Stimulated activated CD4-positive, alpha-beta T cell treated with anti-CD3 and anti-CD28 coated beads, Interleukin-2, amount 100 ng/mL, for 48 hours (primary cell): ENCODE measurements at regions not wholly inside any gene's neighbourhood (a gene's known extent, or its start where the extent isn't known, plus 50 kb on each side); places are given as distances from the start of the nearest gene placed in this dataset.
"Not testable (repeated sequence)": the region's sequence is repeated elsewhere in the genome, so short reads cannot be mapped to it uniquely, and the experiment has no call there.

ENCODE experiments used
- DNase-seq, 2 donors: peaks; one replicate each; pipeline ENCODE4 v3.0.0-alpha.2; 2020

GRCh38 chr20:48528346-48528745, 299.5 kb downstream of the PREX1 start:
- DNase-seq: no peak

- DNase-seq: no peak
These were observed 300.0 kb downstream of the PREX1 start for GRCh38 chr20:48527771-48528170.

GRCh38 chr20:48526936-48527335, 300.9 kb downstream of the PREX1 start:
- DNase-seq: no peak

- no peak for DNase-seq
These were observed 302.4 kb downstream of the PREX1 start for GRCh38 chr20:48525400-48525799.

GRCh38 chr20:48524582-48524981, 303.2 kb downstream of the PREX1 start:
- no peak for DNase-seq

GRCh38 chr20:48523191-48523995, 304.4 kb downstream of the PREX1 start:
- DNase-seq: no peak

DNA sequence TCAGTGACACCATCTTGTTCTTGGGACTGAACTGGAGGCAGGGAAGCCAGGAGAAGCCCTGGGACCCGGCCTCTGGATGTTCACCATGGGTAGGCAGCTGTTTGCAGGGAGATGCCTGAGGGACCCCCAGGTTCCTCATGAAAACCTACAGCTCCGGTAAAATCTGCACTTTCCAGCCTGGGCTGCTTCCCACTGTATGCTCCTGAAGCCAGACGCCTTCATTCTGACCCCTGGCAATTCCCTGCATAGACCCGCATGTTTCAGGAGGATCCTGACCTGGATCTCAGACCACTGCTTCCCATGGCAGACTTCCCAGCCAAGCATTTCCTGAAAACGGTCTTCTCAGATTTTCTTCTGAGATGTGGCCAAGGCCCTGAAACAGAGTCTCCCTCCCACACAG, 306.7 kb downstream of the PREX1 start:
- DNase-seq: no peak

- not testable (repeated sequence) for DNase-seq
These were observed 311.6 kb downstream of the PREX1 start for GRCh38 chr20:48516196-48516595.

- DNase-seq: not testable (repeated sequence)
These were observed 313.2 kb downstream of the PREX1 start for GRCh38 chr20:48514577-48514976.

- DNase-seq: not testable (repeated sequence)
These were observed 315.3 kb downstream of the PREX1 start for GRCh38 chr20:48512539-48512938.

GRCh38 chr20:48505066-48505465, 322.7 kb downstream of the PREX1 start:
- not testable (repeated sequence) for DNase-seq

GRCh38 chr20:48503166-48503815, 324.5 kb downstream of the PREX1 start:
- DNase-seq: no peak

DNA sequence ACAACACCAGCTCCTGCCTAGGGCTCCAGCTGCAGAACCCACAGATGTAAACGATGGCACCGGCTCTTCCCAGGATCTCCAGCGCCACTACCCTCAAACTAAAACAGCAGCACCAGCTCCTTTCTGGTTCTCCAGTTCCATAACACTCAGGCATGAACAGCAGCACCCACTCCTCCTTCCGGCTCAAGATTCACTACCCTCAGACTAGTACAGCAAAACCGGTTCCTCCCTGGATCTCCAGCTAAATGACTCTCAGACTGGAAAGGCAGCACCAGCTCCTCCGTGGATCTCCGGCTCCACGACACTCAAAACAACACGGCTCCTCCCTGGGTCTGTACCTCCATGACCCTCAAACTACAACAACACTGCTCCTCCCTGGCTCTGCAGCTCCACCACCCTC, 325.0 kb downstream of the PREX1 start:
- no peak for DNase-seq

GRCh38 chr20:48502016-48502415, 325.8 kb downstream of the PREX1 start:
- no peak for DNase-seq

- not testable (repeated sequence) for DNase-seq
These were observed 326.9 kb downstream of the PREX1 start for GRCh38 chr20:48500900-48501299.

- not testable (repeated sequence) for DNase-seq
These were observed 328.9 kb downstream of the PREX1 start for GRCh38 chr20:48498939-48499338.

DNA sequence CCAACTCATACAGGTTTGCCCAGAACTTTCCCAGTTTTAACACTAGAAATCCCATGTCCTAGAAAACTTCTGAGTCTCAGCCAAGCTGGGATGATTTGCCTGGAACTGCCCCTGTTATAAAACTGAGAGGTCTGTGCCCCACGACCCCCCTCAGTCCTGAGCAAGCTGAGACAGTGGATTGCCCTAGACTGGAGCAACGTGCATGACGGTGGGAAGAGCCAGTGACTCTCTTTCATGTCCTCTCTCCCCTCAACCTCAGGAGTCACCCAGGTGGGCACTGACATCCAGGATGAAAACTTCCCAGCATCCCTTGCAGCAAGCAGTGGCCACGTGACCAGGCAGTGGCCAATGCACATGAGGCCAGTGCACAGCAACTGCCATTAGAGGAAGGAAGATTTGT, 329.7 kb downstream of the PREX1 start:
- DNase-seq: not testable (repeated sequence)

DNA sequence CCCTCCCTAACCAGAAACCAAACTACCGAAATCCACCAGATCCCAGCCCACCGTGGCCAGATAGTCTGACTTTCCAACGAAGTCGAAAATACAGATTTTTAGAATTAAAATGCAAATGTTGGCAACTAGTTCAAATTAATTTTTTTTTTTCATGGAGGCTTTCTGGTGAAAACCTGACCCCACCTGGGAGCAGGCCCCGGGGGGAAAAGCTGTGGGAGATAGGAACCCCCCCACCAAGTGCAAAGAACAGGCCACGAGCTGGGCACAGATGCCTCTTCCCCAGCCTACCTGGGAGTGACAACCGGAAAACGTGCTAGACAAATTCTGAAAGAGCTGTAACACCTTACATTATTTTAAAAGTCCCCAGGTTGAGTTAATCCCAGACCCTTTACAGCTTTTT, 333.8 kb downstream of the PREX1 start:
- no peak for DNase-seq

GRCh38 chr20:48493331-48493730, 334.5 kb downstream of the PREX1 start:
- not testable (repeated sequence) for DNase-seq

DNA sequence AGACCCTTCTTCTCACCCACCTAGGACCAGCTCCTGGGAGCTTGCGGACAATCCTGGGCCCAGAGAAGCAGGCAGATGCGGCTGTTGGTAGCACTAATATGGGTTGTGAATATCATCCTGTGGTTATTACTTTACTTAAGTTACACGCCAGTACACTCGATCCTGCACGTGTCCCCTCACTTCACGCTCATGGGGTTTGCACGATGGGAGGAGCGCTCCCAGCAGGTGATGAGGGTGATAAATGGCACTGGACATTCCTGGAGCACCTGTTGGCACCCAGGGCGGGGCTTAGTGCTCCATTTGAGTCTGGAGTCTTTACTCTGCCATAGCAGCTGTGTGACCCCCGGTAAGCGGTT, 335.1 kb downstream of the PREX1 start:
- DNase-seq: no peak

DNA sequence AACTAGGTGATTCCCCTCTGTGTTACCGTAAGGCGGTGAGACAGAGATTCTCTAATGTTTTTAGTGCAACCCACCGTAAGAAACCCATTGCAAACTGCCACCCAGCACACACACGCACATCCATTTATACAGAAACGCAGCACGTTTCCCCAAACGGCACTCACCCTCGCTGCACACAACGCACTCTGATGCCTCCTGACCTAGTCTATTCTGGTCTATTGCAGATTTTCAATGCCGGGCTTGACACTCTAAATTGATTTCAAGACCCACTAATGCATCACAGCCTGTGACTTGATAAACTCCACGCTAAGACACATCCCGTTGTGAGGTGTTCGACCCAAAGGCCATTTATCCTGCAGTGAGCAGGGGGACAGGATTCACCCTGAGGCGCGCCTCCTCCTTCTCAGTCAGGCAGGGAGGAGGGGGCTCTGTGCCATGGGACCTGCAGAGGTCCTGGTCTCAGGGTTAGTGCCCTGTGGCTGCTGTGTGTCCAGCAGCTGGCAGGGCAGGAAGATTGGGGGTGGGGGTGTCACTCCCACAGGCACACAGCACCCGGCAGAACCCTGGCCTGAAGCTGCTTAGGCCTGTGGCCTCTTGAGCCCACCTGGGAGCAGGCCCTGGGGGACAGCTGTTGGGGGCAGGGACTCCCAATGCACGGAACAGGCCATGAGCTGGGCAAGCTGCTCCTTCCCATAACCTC, 335.6 kb downstream of the PREX1 start:
- no peak for DNase-seq

DNA sequence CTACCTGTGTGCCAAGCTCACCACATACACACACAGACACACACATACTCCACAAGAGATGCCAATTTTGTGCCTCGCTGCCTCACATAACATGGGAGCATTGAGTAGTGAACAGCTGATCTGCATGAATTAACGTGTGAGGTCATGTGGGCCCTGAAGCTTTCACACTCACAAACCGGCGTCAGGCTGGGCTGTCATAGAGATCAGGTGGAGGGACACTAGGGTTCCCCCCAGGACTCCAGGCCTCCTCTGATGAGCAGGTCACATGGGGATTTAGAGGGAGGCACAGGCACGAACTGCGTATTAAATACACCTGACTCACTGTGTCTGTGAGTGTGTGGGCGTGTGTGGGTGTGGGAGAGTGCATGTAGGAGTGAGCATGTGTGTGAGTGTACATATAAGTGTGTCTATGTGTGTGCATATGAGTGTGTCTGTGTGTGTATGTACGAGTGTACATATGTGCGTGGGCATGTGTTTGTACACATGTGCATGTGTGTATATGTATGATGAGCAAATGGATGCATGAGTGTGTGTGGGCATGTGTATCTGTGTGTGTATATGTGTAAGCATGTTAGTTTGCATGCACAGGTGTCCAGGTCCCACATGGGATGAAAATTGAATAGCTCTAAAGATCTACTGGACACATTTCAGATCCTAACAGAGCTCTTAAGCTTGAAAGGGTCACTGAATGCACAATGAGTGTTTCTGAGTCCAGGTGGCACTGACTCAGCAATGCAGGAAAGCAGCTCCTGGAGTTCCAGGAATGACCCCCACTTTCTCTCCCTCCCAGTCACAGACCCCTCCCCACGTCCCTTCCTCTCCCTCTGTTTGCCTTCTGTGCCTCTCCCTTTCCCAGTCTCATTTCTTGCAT, 336.6 kb downstream of the PREX1 start:
- no peak for DNase-seq

DNA sequence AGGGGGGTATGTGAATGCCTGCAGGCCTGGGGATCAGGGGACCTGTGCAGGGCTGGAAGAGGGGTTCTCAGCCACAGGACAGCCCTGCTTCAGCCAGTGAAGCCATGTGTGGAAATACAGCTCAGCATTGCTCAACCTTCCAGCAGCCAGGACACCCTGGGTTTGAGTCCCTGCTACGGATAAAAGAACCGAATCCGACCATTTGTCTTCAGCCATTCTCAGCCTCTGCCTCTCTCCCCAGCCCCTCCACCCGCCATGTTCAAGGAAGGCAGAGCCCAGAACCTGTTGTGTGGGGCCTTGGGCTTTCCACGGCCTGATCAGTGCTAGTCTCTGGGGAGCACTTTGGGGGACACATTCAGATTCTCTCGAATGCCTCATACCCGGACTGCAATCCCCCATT, 337.5 kb downstream of the PREX1 start:
- not testable (repeated sequence) for DNase-seq
